GM19043 (cell line): ENCODE measurements at regions not wholly inside any gene's neighbourhood (a gene's known extent, or its start where the extent isn't known, plus 50 kb on each side); places are given as distances from the start of the nearest gene placed in this dataset.

Experiments
- ATAC-seq: cut with Tn5 transposase; IDR thresholded peaks from one replicate; pipeline ENCODE4 v1.9.1; 2021; ENCODE audit warnings: low read depth; ENCODE audit not compliant: unreplicated experiment

DNA sequence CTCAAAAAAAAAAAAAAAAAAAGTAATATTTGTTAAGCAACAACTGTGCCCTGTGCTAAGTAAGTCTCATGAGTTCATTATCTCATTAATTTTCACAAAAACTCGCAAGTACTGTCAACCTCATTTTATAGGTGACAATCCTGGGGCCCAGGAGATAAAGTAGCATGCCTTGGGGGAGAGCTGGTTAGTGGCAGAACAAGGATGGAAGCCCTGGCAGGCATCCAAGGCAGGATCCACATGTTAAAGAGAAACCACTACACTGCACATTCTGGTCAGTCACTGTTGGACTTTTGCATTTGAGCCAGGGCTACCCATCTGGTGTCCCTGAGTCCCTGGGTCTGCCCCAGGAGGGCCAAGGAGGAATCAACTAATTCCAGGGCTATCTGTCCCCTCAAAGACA lies 54.6 kb downstream of the ZFP36L2 start:
- ATAC-seq, result no peak

DNA sequence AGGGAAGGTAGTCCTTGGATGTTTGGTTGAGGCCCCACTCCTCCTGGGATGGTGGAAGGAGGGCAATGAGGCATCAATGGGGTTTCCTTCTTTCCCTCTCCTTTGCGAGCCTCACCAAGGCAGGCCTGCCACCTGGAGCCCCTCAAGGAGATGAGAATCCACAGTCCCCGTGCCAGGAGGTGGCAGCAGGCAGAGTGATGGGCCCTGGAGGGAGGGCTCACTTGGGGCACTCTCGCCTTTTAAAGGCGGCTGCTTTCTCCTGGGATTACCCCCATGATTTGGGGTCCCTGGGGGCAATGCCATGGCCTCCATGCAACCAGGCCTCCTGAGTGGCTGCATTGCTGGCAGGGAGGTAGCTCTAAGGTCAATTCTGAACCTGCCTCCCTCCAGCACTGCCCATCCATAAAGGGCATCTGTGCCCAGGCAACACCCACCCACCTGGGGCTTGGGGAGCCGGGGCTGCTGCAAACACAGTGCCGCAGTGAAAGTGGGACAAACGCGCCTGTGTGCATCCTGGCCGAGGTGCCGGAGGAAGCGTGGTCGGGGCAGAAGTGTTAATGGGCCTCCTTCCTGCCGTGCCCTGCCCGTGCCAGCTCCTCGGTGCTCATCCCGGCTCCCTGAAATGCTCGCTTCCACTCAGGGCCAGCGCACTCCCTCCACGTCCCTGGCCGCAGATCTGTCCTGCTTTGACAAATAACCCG lies 55.9 kb downstream of the ZFP36L2 start:
- ATAC-seq, result no peak

DNA sequence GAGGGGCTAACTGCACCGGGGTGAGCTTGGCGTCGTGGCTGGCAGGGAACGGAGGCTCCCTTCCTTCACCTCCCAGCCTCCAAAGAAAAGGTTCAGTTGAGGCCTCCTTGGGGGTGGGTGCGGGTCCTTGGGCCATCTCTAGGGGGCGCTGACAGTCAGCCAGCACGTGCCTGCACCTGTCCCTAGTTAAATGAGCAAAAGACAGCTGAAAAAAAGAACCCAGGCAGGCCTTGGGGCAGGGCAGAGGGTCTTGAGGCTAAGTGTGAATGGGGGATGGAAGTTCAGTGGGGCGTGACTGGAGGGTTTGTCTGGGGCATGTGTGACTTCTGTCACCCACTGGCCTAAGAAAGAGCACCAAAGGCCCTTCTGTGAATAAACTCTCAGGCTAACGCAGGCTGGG lies 56.4 kb downstream of the ZFP36L2 start:
- no peak for ATAC-seq

DNA sequence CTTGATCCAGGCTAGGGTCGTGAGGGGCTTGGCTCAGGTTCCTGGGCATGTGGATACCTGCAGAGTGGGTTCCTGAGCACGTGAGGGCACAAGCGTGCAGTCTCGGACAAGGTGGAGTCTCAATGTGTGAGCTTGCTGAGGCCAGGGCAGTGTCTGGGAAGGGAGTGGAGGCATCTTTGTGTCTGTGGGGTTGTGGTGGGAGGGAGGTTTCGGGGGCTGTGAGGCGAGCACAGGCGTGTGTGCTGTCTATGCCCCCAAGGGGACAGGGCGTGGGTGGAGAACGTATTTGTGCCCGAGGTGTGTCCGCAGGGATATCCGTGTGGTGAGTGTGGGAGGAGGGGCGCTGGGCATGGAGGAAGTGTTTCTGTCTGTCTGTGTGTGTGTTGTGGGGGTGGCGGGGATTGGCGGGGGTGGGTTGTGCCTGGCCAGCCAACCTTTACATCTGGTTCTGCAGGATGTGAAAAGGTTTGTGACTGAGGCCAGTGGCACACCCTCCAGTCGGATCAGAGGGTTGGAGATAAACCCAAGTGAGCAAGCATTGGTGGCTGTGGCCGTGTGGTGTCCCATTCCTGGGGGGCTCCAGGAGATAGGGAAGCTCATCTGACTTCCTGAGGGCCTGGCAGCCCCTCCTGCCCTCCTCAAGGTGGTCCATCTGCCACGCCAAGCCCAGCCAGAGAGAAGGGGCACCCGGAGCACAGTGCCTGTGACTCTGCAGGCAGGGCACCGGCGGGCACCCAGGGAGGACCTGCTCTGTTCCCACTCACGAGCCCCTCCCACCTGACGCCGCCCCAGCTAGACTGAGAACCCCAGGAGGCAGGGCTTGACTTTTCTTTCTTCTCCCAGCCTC lies 57.1 kb downstream of the ZFP36L2 start:
- ATAC-seq, result peak; percentile 48

GRCh38 chr2:43168016-43168369 lies 58.4 kb downstream of the ZFP36L2 start:
- no peak for ATAC-seq

GRCh38 chr2:43165378-43166069 lies 60.9 kb downstream of the ZFP36L2 start:
- ATAC-seq, result no peak

- no peak for ATAC-seq
Measured at GRCh38 chr2:43164686-43165085, 61.7 kb downstream of the ZFP36L2 start.

- no peak for ATAC-seq
Measured at GRCh38 chr2:43163584-43164270, 62.7 kb downstream of the ZFP36L2 start.

- ATAC-seq, result no peak
Measured at GRCh38 chr2:43162511-43162776, 64.0 kb downstream of the ZFP36L2 start.

DNA sequence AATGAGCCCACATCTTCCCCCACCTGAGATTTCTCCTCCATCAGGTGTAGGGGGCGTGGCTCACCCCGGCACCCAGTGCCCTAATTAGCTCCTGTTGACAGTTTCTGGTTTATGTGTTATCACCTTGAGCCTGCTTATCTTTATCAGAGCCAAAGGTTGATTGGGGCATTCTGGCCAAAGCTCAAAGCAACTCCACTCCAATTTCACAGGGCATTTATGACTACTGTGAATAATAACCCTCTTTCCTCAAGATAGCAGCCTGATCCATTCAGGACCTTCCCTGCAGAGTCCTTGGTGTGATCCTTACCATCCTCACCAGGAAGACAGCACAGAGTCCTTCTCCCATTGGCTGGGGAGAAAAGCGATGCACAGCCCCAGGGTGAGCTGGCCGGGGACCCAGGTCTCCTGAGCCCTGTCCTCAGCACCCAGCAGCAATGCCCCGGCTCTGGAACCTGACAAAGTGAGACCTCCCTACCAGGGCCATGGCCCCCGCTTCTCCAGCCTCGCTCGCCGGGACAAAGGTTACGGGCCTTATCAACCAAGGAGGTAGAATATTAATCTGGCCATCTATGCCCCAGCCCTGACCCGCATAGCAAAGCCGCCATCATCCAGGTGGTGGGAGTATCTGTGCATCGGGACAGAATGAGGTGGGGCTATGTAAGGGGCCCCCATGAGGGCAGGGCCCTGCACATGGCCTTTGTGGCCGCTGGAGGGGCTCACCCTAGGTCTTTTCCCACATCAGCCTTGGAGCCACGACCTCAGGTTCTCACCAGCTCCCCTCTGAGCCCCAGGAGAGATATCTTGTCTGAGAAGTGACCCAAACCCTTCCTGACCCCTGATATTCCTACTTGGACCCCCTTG lies 64.5 kb downstream of the ZFP36L2 start:
- ATAC-seq, result no peak

- no peak for ATAC-seq
Measured at GRCh38 chr2:43160778-43161177, 65.6 kb downstream of the ZFP36L2 start.

- no peak for ATAC-seq
Measured at GRCh38 chr2:43159797-43160196, 66.6 kb downstream of the ZFP36L2 start.

DNA sequence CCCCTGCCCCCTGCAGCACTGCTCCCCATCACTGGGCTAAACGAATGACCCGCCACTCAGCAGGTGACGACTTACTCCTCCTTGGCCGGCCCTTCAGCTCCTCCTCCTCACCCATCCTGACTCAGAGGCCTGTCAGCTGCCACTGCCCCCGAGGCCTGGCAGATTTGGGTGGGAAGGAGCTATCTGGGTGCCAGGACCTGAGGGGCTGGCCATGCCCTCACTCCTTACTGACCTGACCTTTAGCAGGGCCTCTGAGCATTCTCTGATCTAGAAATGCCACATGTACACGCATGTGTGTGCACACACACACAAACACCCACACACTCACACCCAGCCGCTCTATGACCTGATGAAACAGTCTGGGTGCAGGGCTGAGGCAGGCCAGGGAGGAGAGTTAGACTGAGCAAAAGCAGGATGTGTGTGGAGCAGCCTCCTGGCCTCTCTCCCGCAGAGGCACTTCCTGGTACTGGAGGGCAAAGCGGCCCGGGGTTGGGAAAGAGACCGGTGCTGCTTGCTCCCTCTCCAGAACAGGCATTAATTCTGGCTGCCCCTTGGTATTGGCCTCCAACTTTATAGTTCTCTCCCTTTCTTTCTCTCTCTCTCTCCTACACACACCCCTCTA lies 68.0 kb downstream of the ZFP36L2 start:
- no peak for ATAC-seq

- no peak for ATAC-seq
Measured at GRCh38 chr2:43157506-43158246, 68.7 kb downstream of the ZFP36L2 start.

DNA sequence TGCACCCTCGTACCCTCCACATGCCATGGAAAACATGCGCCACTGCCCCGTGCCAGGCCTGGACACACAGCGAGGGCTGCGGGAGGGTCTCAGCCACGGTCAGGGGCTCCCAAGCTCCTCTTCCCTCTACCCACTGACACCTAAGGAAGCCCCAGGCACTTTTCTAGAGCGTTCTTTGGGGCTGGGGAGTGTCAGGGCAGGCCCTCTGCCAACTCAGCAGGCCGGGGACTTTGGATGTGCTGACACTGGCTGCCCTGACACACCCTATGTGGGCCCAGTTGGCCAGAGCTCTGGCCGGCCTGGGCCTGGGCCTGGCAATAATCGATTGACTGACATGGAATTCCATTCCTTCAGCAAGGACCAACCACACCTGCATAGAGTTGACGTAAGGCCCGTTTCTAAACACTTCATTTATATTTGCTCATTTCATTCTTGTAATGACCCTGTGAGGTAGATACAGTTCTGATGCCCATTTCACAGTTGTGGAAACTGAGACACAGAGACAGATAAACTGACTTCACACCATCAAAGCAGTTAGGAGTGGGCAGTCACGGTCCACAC lies 70.5 kb downstream of the ZFP36L2 start:
- ATAC-seq, result no peak

GRCh38 chr2:43154685-43155084 lies 71.7 kb downstream of the ZFP36L2 start:
- ATAC-seq, result no peak

DNA sequence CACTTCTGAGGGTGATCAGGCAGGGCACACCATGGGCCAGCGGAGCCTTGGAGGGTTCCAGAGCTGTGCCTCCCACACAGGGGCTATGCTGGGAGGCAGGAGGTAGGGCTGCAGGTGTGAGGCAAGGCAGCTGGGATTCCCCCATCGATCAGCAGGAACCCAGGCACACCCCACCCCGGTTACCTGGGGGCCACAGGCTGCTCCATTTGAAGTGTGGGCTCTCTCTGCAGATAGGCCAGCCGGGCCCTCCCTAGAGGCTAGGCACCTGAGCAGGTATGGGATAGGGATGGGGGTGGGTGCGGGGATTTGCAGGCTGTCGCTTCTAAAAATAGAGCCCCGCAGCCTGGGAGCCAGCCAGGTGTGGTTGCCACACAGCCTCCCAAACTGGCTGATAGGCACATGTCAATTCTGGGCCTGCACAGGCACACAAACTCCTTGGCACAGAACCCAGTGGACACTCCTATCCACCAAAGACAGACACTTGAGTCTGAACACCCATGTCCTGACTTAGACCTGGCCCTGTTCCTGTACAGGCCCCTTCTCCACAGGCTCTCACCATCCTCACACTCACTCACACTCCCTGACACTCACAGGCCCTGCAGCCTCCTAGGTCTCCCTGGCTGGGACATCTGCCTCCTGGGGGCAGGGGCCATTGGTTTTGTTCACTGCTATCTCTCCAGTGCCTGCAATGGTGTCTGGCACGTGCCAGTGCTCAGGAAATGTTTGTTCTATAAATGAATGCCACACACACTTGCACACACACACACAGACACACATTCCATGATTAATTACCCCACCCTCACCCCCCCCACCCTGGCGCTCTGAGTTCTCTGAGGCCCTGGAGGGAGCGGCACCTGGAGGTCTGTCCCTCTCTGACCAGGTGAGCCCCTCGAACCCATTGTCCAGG lies 73.4 kb downstream of the ZFP36L2 start:
- ATAC-seq, result no peak

- no peak for ATAC-seq
Measured at GRCh38 chr2:43152186-43152585, 74.2 kb downstream of the ZFP36L2 start.
